ENCODE measurements at regions not wholly inside any gene's neighbourhood (a gene's known extent, or its start where the extent isn't known, plus 50 kb on each side); places are given as distances from the start of the nearest gene placed in this dataset.

- TF ChIP-seq CTCF (IDR thresholded peaks at IDR 0.05; ENCODE audit: low read length) (no peak), EZH2 (IDR thresholded peaks at IDR 0.05; ENCODE audit: borderline replicate concordance, low read length) (no peak)
Measured at GRCh38 chr15:69515926-69516325, 63.3 kb downstream of the RPLP1 start.
